Astrocyte of the cerebellum (primary cell): ENCODE measurements at regions not wholly inside any gene's neighbourhood (a gene's known extent, or its start where the extent isn't known, plus 50 kb on each side); places are given as distances from the start of the nearest gene placed in this dataset.

Experiments used
- DNase-seq: peaks from one replicate; pipeline ENCODE4 v3.0.0-alpha.2; 2011; ENCODE audit warnings: low read depth
- H3K4me3 ChIP-seq: 2 replicates; pipeline ENCODE4 v1.5.1; 2011; ENCODE audit warnings: mild to moderate bottlenecking, low read depth, low read length, moderate library complexity
- in situ Hi-C: cut with HindIII; loops from 2 replicates; pipeline ENCODE4 v1.10.0; 2017; ENCODE audit warnings: low sequenced_read_pairs
- TF ChIP-seq, protein P1 (sequence below): IDR thresholded peaks from 2 replicates; pipeline ENCODE4 v1.5.1; 2012; ENCODE audit warnings: low read length, low read depth, moderate library complexity, mild to moderate bottlenecking; ENCODE audit errors: missing control alignments

DNA sequence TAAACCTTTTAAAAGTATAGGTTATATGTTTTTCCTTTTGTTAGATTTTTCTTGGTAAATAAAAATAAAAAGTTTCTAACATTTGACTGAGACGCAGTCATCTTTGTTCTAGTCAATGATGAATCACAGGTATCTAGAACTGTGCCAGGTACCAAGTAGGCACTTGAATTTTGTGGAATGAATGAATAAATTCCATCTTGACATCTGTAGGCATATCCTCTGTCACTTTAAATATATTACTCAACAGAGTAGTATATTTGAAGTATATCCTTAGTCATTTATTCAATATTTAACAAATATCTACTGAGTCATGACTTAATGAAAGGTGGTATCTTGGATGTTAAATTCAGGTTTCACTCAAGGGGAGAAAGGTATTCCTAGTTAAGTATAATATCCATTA lies 828.4 kb downstream of the TUSC7 start:
- in situ Hi-C loops: no loop called here

DNA sequence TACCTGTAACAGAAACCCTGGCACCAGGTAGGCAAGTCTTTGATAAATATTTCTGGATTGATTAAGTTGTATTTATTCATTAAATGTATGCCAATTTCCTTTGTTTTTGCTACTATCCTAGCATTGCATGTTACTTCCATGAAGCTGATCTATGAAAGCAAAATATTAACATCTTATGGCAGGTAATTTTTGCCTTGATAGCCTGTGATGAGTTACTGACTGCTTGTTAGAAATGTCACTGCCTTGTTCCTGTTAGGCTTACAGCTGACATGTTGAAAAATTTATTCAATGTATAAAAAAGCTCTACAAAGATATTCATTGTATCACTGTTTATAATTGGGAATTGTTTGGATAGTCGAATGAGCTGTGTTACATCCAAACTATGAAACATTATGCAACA lies 830.1 kb downstream of the TUSC7 start:
- no peak for DNase-seq
- H3K4me3 ChIP-seq: no peak overlapping the region
- TF ChIP-seq, protein P1, sequence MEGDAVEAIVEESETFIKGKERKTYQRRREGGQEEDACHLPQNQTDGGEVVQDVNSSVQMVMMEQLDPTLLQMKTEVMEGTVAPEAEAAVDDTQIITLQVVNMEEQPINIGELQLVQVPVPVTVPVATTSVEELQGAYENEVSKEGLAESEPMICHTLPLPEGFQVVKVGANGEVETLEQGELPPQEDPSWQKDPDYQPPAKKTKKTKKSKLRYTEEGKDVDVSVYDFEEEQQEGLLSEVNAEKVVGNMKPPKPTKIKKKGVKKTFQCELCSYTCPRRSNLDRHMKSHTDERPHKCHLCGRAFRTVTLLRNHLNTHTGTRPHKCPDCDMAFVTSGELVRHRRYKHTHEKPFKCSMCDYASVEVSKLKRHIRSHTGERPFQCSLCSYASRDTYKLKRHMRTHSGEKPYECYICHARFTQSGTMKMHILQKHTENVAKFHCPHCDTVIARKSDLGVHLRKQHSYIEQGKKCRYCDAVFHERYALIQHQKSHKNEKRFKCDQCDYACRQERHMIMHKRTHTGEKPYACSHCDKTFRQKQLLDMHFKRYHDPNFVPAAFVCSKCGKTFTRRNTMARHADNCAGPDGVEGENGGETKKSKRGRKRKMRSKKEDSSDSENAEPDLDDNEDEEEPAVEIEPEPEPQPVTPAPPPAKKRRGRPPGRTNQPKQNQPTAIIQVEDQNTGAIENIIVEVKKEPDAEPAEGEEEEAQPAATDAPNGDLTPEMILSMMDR: no peak
- in situ Hi-C loops: no loop called here

More for the DNA sequence above, 828.4 kb downstream of the TUSC7 start:
- no peak for DNase-seq
- TF ChIP-seq, protein P1: no peak
- H3K4me3 ChIP-seq: no peak overlapping the region

DNA sequence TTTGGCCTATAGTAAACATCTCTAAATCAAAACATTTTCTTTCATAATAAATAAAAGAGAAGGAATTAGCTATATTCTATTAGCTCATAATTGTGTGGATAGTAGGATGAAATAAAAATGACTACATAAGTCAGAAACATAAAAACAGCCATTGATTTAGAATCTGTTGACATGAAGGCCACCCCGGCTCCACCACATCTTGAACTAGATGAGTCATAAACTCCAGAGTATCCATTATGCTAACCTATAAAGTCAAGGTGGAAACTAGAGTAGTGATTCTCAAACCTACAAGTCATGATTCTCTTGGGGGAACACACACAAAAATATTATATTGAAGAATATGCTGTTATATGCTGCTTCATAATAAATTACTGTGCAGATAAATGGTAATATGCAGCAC lies 831.0 kb downstream of the TUSC7 start:
- H3K4me3 ChIP-seq: no peak overlapping the region

DNA sequence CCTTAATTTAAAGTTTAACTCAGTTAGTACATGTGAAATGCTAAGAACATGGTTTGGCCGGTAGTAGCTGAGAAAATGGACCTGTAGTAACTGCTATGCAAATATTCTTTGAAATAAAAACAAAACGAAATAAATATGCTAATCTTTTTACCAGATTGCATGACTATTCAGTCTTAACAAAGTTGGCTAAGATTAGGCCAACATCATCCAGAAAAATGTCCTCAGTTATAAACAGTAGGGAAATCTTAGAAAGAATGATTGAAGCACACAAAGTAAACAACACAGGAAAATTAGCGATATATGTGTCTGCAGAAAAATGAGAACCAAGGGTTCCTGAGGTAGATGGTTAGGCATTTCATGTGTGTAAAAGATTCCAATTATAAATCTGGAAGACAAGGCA lies 832.1 kb downstream of the TUSC7 start:
- TF ChIP-seq, protein P1: no peak
- H3K4me3 ChIP-seq: no peak overlapping the region
- in situ Hi-C loops: no loop called here
- no peak for DNase-seq

More for the DNA sequence above, 831.0 kb downstream of the TUSC7 start:
- TF ChIP-seq, protein P1: no peak
- DNase-seq: no peak
- in situ Hi-C loops: no loop called here

DNA sequence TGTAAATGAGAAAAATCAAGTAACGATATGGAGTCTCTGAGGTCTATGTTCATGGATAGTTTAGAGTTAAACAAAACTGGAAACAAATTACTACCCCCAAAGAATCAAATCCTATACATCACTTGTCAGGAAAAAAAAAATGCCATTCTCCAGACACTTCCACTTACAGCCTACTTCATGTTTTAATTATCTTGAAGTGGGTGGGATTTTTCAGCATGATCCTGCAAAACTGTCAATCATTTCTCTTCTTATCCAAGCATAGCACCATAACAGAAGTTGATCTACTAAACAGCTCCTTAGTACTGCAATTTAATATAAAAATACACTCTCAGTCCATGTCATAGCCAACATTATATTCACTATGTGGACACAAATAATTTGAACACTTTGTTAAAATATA lies 833.9 kb downstream of the TUSC7 start:
- in situ Hi-C loops: no loop called here
- DNase-seq: no peak
- no peak overlapping the region for H3K4me3 ChIP-seq
- TF ChIP-seq, protein P1: no peak

DNA sequence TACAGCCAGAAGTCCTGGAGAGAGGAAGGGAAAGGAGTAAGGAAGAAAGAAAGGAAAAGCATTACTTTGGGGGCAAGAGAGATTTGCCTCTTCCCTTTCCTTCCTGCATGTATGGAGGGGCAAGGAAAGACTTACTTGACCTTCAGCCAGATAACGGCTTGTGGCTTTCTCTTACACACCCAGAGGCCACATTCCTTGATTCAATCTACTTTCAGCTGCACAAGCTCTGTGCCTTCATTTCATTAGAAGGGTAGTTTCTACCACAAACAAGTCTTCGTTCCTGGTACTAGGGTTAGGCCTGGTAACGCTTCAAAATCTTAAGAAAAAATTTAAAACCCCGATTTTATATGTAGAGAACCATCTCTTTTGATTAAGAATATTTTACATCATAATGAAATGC lies 835.9 kb downstream of the TUSC7 start:
- in situ Hi-C loops: no loop called here
- no peak for DNase-seq
- TF ChIP-seq, protein P1: no peak
- no peak overlapping the region for H3K4me3 ChIP-seq
